ENCODE measurements at regions not wholly inside any gene's neighbourhood (a gene's known extent, or its start where the extent isn't known, plus 50 kb on each side); places are given as distances from the start of the nearest gene placed in this dataset.

DNA sequence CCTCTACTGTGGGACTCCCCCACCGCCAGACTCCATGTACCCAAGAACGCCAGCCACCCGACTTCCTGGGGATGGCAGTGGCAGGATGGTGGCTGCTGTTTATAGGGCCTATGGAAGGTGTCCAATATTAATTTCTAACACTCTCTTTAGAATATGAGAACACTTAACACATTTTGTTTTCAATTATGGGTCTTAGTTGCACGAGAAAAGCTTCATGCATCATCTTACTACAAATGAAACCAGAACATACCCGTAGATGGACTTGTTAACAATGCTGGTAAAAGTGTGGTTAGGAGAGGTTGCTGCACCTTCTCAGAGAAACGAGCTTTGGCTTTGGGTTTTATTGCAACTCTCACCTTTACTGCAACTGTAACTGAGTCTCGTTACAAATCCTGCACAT lies 335.6 kb upstream of the ID2 start:
- TF ChIP-seq SRF (CRISPR knock-in tag; IDR thresholded peaks at IDR 0.05), result no peak
- TF ChIP-seq SRSF9 (IDR thresholded peaks at IDR 0.05; ENCODE audit: borderline replicate concordance, low read depth, low read length), result no peak
- TF ChIP-seq, protein P1, sequence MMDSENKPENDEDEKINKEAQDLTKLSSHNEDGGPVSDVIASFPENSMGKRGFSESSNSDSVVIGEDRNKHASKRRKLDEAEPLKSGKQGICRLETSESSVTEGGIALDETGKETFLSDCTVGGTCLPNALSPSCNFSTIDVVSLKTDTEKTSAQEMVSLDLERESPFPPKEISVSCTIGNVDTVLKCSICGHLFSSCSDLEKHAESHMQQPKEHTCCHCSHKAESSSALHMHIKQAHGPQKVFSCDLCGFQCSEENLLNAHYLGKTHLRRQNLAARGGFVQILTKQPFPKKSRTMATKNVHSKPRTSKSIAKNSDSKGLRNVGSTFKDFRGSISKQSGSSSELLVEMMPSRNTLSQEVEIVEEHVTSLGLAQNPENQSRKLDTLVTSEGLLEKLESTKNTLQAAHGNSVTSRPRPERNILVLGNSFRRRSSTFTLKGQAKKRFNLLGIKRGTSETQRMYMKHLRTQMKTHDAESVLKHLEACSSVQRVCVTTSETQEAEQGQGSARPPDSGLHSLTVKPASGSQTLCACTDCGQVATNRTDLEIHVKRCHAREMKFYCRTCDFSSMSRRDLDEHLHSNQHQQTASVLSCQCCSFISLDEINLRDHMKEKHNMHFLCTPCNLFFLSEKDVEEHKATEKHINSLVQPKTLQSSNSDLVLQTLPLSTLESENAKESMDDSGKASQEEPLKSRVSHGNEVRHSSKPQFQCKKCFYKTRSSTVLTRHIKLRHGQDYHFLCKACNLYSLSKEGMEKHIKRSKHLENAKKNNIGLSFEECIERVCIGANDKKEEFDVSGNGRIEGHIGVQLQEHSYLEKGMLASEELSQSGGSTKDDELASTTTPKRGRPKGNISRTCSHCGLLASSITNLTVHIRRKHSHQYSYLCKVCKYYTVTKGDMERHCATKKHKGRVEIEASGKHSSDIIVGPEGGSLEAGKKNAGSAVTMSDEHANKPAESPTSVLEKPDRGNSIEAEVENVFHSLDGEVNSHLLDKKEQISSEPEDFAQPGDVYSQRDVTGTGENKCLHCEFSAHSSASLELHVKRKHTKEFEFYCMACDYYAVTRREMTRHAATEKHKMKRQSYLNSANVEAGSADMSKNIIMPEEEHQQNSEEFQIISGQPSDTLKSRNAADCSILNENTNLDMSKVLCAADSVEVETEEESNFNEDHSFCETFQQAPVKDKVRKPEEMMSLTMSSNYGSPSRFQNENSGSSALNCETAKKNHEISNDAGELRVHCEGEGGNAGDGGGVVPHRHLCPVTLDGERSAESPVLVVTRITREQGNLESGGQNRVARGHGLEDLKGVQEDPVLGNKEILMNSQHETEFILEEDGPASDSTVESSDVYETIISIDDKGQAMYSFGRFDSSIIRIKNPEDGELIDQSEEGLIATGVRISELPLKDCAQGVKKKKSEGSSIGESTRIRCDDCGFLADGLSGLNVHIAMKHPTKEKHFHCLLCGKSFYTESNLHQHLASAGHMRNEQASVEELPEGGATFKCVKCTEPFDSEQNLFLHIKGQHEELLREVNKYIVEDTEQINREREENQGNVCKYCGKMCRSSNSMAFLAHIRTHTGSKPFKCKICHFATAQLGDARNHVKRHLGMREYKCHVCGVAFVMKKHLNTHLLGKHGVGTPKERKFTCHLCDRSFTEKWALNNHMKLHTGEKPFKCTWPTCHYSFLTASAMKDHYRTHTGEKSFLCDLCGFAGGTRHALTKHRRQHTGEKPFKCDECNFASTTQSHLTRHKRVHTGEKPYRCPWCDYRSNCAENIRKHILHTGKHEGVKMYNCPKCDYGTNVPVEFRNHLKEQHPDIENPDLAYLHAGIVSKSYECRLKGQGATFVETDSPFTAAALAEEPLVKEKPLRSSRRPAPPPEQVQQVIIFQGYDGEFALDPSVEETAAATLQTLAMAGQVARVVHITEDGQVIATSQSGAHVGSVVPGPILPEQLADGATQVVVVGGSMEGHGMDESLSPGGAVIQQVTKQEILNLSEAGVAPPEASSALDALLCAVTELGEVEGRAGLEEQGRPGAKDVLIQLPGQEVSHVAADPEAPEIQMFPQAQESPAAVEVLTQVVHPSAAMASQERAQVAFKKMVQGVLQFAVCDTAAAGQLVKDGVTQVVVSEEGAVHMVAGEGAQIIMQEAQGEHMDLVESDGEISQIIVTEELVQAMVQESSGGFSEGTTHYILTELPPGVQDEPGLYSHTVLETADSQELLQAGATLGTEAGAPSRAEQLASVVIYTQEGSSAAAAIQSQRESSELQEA (IDR thresholded peaks at IDR 0.05; ENCODE audit: low read depth), result no peak
- no peak for TF ChIP-seq JUNB (CRISPR knock-in tag; conservative IDR thresholded peaks at IDR 0.05)
- TF ChIP-seq KHSRP (IDR thresholded peaks at IDR 0.05), result no peak
- no peak for TF ChIP-seq LEF1 (IDR thresholded peaks at IDR 0.05)
- no peak for TF ChIP-seq POLR2G (IDR thresholded peaks at IDR 0.05; ENCODE audit: low read depth, low read length)
- TF ChIP-seq FOXP1 (CRISPR knock-in tag; IDR thresholded peaks at IDR 0.05), result no peak

All from K562 (cell line).